ENCODE measurements at regions not wholly inside any gene's neighbourhood (a gene's known extent, or its start where the extent isn't known, plus 50 kb on each side); places are given as distances from the start of the nearest gene placed in this dataset.
"Not testable (repeated sequence)": the region's sequence is repeated elsewhere in the genome, so short reads cannot be mapped to it uniquely, and the experiment has no call there.

- H3K9me2 ChIP-seq (ENCODE audit: insufficient read depth): no peaks in the 10 kb centered on the region
- no peaks in the 10 kb centered on the region for H3K79me2 ChIP-seq (ENCODE audit: low read depth)
- H3K4me1 ChIP-seq (replicated peaks; ENCODE audit: insufficient read depth): no peaks in the 10 kb centered on the region
- H2AFZ ChIP-seq: no peak overlapping the region
- no peak for DNase-seq
- CTCF ChIA-PET: no interaction called here
- no TSS peak for BruUV-seq (replicated peaks)
- no peak overlapping the region for H3K4me2 ChIP-seq
- no peak; the same call in 1 of the 2 replicates for TF ChIP-seq CTCF (conservative IDR thresholded peaks at IDR 0.05)
- no peak for TF ChIP-seq EZH2 (IDR thresholded peaks at IDR 0.05; ENCODE audit: low read depth)
- POLR2A ChIA-PET (ENCODE audit: unreplicated experiment): no interaction called here
- peaks cover 14% of the 10 kb centered on the region for H3K27me3 ChIP-seq (ENCODE audit: insufficient read depth, low read depth)
- no peaks in the 10 kb centered on the region for H3K9me3 ChIP-seq (ENCODE audit: insufficient read depth, low read depth)
- H3K4me3 ChIP-seq: no peak overlapping the region
- H4K20me1 ChIP-seq (ENCODE audit: insufficient read depth): no peaks in the 10 kb centered on the region
- intact Hi-C loops (cut with micrococcal nuclease; ENCODE audit: unreplicated experiment): no loop called here
- no peaks in the 10 kb centered on the region for H3F3A ChIP-seq (ENCODE audit: insufficient read depth, low read depth)
- no peaks in the 10 kb centered on the region for H3K36me3 ChIP-seq (ENCODE audit: low read depth)
- no peak overlapping the region for H3K27ac ChIP-seq
Measured at GRCh38 chr2:89763254-89763580, 1071.7 kb downstream of the RPIA start.

DNA sequence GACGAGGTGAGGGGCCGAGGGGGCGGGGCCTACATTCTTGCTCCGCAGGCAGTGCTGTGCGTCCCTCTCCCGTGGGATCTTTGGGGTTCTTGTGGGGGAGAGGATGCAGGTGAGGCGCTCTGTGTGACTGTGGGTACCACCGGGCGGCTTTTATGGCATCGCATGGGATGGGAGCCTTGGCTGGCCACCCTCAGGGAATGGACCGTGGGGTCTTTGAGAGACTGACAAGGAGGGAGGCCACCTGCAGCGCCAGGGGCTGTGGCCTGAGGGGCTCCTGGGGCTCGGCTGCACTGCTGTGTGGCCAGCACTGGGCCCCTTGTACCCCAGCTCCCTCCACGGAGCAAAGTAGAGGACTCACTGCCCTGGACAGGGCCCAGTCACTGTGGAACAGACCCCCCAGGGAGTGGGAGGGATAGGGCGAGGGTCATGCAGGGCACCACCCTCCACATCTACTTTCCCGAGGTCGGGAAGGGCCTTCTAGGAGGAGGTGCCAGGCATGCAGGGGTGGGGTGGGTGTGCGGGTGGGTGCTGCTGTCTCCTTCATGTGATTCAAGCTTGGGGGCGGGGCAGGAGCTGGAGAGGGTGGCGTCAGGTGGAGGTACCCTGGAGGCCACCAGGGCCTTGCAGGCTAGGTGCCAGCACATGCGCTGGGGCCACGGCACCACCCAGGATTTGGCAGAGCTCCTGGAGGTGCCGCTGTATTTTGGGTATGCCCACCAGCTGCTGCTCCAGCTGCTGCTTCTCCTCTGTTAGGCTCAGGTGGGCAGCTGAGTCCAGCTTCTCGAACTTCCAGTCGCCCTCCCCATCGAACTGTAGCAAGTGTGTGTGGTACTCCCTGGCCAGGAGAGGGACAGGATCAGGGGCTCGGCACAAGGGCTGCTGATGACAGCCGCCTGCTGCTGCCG is 1072.4 kb downstream of the RPIA start:
- no peak overlapping the region for H3K27ac ChIP-seq
- no peaks in the 10 kb centered on the region for H4K20me1 ChIP-seq (ENCODE audit: insufficient read depth)
- no peak overlapping the region for H3K4me3 ChIP-seq
- DNase-seq: no peak
- TF ChIP-seq CTCF (conservative IDR thresholded peaks at IDR 0.05): no peak
- no peak for TF ChIP-seq EZH2 (IDR thresholded peaks at IDR 0.05; ENCODE audit: low read depth)
- no peaks in the 10 kb centered on the region for H3K9me2 ChIP-seq (ENCODE audit: insufficient read depth)
- ChIA-PET POLR2A (ENCODE audit: unreplicated experiment) (no interaction called here), CTCF (no interaction called here)
- H3K4me2 ChIP-seq: no peak overlapping the region
- no peaks in the 10 kb centered on the region for H3K4me1 ChIP-seq (replicated peaks; ENCODE audit: insufficient read depth)
- no TSS peak for BruUV-seq (replicated peaks)
- no peak overlapping the region for H2AFZ ChIP-seq
- no peaks in the 10 kb centered on the region for H3K9me3 ChIP-seq (ENCODE audit: insufficient read depth, low read depth)
- H3K36me3 ChIP-seq (ENCODE audit: low read depth): no peaks in the 10 kb centered on the region
- H3K79me2 ChIP-seq (ENCODE audit: low read depth): no peaks in the 10 kb centered on the region
- intact Hi-C loops (cut with micrococcal nuclease; ENCODE audit: unreplicated experiment): no loop called here
- peaks cover 14% of the 10 kb centered on the region for H3K27me3 ChIP-seq (ENCODE audit: insufficient read depth, low read depth)
- no peaks in the 10 kb centered on the region for H3F3A ChIP-seq (ENCODE audit: insufficient read depth, low read depth)

DNA sequence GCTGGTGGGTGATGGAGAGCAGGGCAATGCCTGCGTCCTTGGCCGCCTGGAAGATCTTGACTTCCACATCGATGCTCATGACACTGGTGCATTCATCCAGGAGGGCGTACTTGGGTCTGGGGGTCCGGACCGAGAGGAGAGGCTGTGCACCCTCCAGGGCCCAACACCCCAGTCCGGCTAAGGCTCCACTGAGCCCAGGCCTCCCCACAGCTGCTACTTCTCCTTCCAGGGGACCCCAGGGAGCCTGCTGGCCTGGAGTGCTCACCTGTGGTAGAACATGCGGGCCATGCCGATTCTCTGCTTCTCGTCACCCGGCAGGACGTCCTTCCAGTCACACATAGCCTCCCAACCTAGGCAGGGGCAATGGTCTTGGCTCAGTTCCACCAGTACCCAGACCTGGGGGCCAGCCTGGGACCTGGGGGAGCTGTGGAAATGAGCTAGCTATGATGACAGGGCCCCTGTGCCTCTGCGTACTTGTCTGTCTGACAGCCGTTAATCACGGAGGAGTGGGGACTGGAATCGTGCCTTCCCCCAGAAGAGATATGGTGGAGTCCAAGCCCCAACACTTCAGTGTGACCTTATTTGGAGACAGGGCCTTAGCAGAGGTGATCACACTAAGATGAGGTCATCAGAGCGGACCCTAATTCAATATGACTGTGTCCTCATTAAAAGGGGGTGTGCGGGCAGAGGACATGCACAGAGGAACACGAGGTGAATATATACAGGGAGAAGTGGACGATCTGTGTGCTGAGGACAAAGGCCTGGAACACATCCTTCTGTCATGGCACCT is 1073.3 kb downstream of the RPIA start:
- intact Hi-C loops (cut with micrococcal nuclease; ENCODE audit: unreplicated experiment); H3K4me1 ChIP-seq (replicated peaks; ENCODE audit: insufficient read depth); BruUV-seq (replicated peaks); H3K4me3 ChIP-seq; POLR2A ChIA-PET (ENCODE audit: unreplicated experiment); DNase-seq; CTCF ChIA-PET; H2AFZ ChIP-seq; H3K27ac ChIP-seq; H3F3A ChIP-seq (ENCODE audit: insufficient read depth, low read depth); H3K79me2 ChIP-seq (ENCODE audit: low read depth); H3K4me2 ChIP-seq; H3K9me2 ChIP-seq (ENCODE audit: insufficient read depth); H3K9me3 ChIP-seq (ENCODE audit: insufficient read depth, low read depth); H4K20me1 ChIP-seq (ENCODE audit: insufficient read depth); H3K36me3 ChIP-seq (ENCODE audit: low read depth): not testable (repeated sequence)
- H3K27me3 ChIP-seq (ENCODE audit: insufficient read depth, low read depth): peaks cover 14% of the 10 kb centered on the region

GRCh38 chr2:89765361-89765718 is 1073.9 kb downstream of the RPIA start:
- H3K4me3 ChIP-seq; H3K9me3 ChIP-seq (ENCODE audit: insufficient read depth, low read depth); H3K27ac ChIP-seq; H3K9me2 ChIP-seq (ENCODE audit: insufficient read depth); H4K20me1 ChIP-seq (ENCODE audit: insufficient read depth); CTCF ChIA-PET; BruUV-seq (replicated peaks); H3F3A ChIP-seq (ENCODE audit: insufficient read depth, low read depth); H2AFZ ChIP-seq; H3K4me1 ChIP-seq (replicated peaks; ENCODE audit: insufficient read depth); intact Hi-C loops (cut with micrococcal nuclease; ENCODE audit: unreplicated experiment); DNase-seq; H3K79me2 ChIP-seq (ENCODE audit: low read depth); H3K4me2 ChIP-seq; POLR2A ChIA-PET (ENCODE audit: unreplicated experiment); H3K36me3 ChIP-seq (ENCODE audit: low read depth): not testable (repeated sequence)
- peaks cover 14% of the 10 kb centered on the region for H3K27me3 ChIP-seq (ENCODE audit: insufficient read depth, low read depth)

- H3K9me2 ChIP-seq (ENCODE audit: insufficient read depth); POLR2A ChIA-PET (ENCODE audit: unreplicated experiment); H3K27ac ChIP-seq; H3K36me3 ChIP-seq (ENCODE audit: low read depth); H2AFZ ChIP-seq; BruUV-seq (replicated peaks); H3K4me1 ChIP-seq (replicated peaks; ENCODE audit: insufficient read depth); H3K79me2 ChIP-seq (ENCODE audit: low read depth); CTCF ChIA-PET; H3K4me3 ChIP-seq; H3F3A ChIP-seq (ENCODE audit: insufficient read depth, low read depth); DNase-seq; H3K4me2 ChIP-seq; H4K20me1 ChIP-seq (ENCODE audit: insufficient read depth); H3K9me3 ChIP-seq (ENCODE audit: insufficient read depth, low read depth); intact Hi-C loops (cut with micrococcal nuclease; ENCODE audit: unreplicated experiment): not testable (repeated sequence)
- H3K27me3 ChIP-seq (ENCODE audit: insufficient read depth, low read depth): peaks cover 12% of the 10 kb centered on the region
Measured at GRCh38 chr2:89766141-89766990, 1074.9 kb downstream of the RPIA start.
